Stimulated activated CD4-positive, alpha-beta T cell treated with anti-CD3 and anti-CD28 coated beads, Interleukin-4, amount 100 ng/mL, for 24 hours (primary cell): ENCODE measurements at regions not wholly inside any gene's neighbourhood (a gene's known extent, or its start where the extent isn't known, plus 50 kb on each side); places are given as distances from the start of the nearest gene placed in this dataset.

Experiments used
- DNase-seq: peaks from one replicate; pipeline ENCODE4 v3.0.0-alpha.2; 2020

GRCh38 chr11:10942620-10943019 is 84.8 kb upstream of the ZBED5 start:
- DNase-seq: no peak

- DNase-seq: no peak
Measured at GRCh38 chr11:10941871-10942270, 84.0 kb upstream of the ZBED5 start.

- no peak for DNase-seq
Measured at GRCh38 chr11:10941414-10941813, 83.6 kb upstream of the ZBED5 start.

GRCh38 chr11:10938650-10939387 is 81.0 kb upstream of the ZBED5 start:
- no peak for DNase-seq

- no peak for DNase-seq
Measured at GRCh38 chr11:10938231-10938630, 80.4 kb upstream of the ZBED5 start.

GRCh38 chr11:10937385-10937771 is 79.5 kb upstream of the ZBED5 start:
- no peak for DNase-seq

GRCh38 chr11:10936626-10937384 is 79.0 kb upstream of the ZBED5 start:
- DNase-seq: no peak

- DNase-seq: no peak
Measured at GRCh38 chr11:10935015-10935559, 77.2 kb upstream of the ZBED5 start.

- no peak for DNase-seq
Measured at GRCh38 chr11:10934293-10934860, 76.5 kb upstream of the ZBED5 start.

GRCh38 chr11:10933455-10934292 is 75.8 kb upstream of the ZBED5 start:
- DNase-seq: peak; percentile 85

GRCh38 chr11:10932976-10933375 is 75.1 kb upstream of the ZBED5 start:
- DNase-seq: no peak

- no peak for DNase-seq
Measured at GRCh38 chr11:10931761-10932670, 74.2 kb upstream of the ZBED5 start.

GRCh38 chr11:10930972-10931760 is 73.3 kb upstream of the ZBED5 start:
- peak; percentile 28 for DNase-seq

- no peak for DNase-seq
Measured at GRCh38 chr11:10930224-10930971, 72.5 kb upstream of the ZBED5 start.

- DNase-seq: no peak
Measured at GRCh38 chr11:10927538-10927937, 69.7 kb upstream of the ZBED5 start.

GRCh38 chr11:10926801-10927211 is 69.0 kb upstream of the ZBED5 start:
- DNase-seq: no peak

GRCh38 chr11:10925149-10925926 is 67.5 kb upstream of the ZBED5 start:
- no peak for DNase-seq

- DNase-seq: no peak
Measured at GRCh38 chr11:10923882-10924281, 66.0 kb upstream of the ZBED5 start.

GRCh38 chr11:10922892-10923291 is 65.0 kb upstream of the ZBED5 start:
- DNase-seq: no peak
